ENCODE measurements at regions not wholly inside any gene's neighbourhood (a gene's known extent, or its start where the extent isn't known, plus 50 kb on each side); places are given as distances from the start of the nearest gene placed in this dataset.

DNA sequence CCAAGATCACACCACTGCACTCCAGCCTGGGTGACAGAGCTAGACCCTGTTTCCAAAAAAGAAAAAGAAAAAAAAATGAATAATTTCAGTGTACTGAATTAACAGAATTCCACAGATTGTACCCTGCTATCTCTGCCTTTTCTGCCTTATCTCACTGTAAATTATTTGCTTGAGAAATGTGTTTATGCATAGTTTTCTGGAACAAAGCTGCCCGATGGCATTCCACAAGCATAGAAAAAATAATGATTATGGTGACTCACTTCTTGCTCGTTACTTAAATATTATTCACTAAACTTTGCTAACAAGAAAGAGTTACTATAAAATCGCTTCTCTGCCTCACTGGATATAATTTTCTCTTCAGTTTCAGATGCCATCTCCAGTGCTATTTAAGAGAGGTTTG, 88.7 kb upstream of the FAM169A start:
- DNase-seq (ENCODE audit: low spot score), result no peak

GRCh38 chr5:74953937-74954720, 87.9 kb upstream of the FAM169A start:
- DNase-seq (ENCODE audit: low spot score), result peak; percentile 42

DNA sequence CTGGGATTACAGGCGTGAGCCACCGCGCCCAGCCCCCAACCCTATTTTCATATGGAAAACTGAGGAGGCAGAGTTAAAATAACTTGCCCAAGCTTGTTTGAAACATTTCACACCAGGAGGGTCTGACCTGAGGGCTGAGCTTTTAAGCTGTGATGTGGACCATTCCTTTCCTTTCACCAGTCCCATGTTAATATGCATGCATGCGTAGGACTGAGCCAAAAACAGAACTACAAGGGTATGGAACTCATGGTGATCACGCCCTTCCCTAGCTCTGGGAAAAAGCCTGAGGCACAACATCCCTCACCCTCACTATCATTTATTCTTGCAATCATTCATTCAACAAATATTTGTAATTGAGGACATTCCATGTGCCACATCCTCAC, 87.4 kb upstream of the FAM169A start:
- no peak for DNase-seq (ENCODE audit: low spot score)

DNA sequence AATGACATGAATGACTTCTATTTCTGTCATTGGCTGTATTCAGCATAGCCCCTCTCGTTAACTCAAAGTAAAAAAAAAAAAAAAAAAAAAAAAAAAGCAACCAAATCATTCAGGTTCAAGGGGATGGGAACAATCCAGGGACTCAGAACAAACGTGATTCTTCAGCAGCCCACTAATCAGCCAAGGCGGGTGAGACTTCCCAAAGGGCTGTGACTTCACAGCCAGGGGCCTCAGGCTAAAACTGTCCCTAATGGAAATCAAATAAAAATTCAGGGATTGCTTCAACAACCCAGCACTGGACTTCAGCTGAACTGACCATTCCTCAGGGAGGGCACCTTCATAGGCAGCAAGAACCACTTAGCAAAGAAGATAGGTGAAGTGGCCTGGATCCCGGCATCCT, 86.2 kb upstream of the FAM169A start:
- DNase-seq (ENCODE audit: low spot score), result no peak

- DNase-seq (ENCODE audit: low spot score), result no peak
Observed at GRCh38 chr5:74951865-74952264, 85.7 kb upstream of the FAM169A start.

GRCh38 chr5:74950836-74951515, 84.8 kb upstream of the FAM169A start:
- no peak for DNase-seq (ENCODE audit: low spot score)

DNA sequence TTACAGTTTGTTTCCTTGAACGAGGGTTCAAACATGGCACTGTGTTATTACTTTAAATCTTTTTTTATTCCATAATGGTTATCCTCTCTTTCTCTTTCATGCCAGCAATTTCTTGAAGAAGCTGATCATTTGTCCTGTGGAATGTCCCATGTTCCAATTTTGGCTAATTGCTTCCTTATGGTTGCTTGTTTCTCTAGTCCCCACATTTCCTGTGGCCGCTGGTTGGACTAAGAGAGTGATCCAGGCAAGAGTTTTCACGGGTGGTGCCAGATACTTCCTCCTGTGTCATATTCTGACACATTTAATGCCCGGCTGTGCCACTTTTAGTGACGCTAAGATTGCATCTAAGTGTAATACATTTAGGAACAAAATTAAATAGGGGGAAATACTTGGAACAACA, 83.8 kb upstream of the FAM169A start:
- no peak for DNase-seq (ENCODE audit: low spot score)

- DNase-seq (ENCODE audit: low spot score), result no peak
Observed at GRCh38 chr5:74948031-74948546, 81.9 kb upstream of the FAM169A start.

- DNase-seq (ENCODE audit: low spot score), result no peak
Observed at GRCh38 chr5:74946471-74946870, 80.3 kb upstream of the FAM169A start.

DNA sequence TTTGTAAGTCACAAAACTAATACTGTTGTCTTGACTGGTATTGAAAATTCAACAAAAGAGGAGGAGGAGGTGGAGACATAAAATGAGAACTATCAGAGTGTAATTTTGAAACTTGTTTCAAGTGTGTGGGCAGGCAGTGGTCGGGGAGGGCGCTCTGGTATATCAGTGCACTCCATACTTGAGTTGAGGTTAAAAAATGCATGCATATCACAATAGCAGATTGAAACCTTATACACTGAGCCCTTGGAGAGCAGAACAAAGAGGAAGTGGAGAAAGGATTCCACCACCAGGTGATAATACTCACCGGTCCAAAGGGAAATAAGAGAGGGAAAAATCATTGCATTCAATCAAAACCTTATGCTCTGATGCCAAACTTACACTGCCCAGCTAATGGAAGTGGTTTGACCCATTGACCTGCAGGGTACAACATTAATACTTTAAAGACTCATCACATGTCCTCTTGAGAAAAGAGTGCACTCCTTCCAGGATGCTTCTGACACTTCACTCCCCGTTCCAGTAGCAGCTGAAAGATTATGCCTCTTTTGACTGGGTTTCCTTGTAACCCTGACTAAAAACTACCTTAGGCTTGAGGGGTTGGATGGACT, 79.5 kb upstream of the FAM169A start:
- no peak for DNase-seq (ENCODE audit: low spot score)

- no peak for DNase-seq (ENCODE audit: low spot score)
Observed at GRCh38 chr5:74943905-74944304, 77.7 kb upstream of the FAM169A start.

GRCh38 chr5:74942622-74943286, 76.6 kb upstream of the FAM169A start:
- DNase-seq (ENCODE audit: low spot score), result no peak

- DNase-seq (ENCODE audit: low spot score), result no peak
Observed at GRCh38 chr5:74940782-74941353, 74.7 kb upstream of the FAM169A start.

DNA sequence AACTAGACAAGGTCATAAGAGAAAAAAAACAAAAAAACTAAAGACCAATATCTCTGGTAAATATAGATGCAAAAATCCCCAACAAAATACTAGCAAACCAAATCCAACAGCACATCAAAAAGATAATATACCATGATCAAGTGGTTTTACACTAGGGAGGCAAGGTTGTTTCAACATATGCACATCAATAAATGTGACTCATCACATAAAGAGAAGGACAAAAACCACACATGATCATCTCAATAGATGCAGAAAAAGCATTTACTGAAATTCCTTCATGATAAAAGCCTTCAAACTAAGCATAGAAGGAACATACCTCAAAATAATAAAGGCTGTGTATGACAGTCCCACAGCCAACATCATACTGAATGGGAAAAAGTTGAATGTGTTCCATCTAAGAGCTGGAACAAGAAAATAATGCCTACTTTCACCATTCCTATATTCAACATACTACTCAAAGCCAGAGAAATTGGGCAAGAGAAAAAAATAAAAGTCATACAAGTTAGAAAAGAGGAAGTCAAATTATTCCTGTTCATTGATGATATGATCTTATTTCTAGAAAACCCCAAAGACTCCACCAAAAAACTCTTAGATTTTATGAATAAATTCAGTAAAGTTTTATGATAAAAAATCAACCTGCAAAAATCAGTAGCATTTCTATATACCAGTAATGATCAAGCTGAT, 72.2 kb upstream of the FAM169A start:
- no peak for DNase-seq (ENCODE audit: low spot score)

DNA sequence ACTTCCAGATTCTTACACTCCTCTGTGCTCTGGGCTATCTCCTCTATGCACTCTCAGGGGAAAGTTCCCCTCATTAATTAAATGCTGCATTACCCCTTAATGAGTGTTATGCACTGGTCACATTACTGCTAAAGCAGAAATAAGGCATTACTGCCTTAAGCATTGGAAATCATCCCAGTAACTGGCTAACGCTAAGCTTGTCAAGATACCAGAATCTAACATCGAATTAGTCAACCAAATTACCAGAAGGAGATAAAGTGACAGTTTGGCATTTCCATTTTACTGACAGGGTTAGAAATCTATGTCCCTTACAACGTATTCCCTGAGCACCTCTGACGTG, 69.5 kb upstream of the FAM169A start:
- DNase-seq (ENCODE audit: low spot score), result no peak

GRCh38 chr5:74934949-74935751, 69.0 kb upstream of the FAM169A start:
- DNase-seq (ENCODE audit: low spot score), result peak; percentile 71

GRCh38 chr5:74927336-74927735, 61.1 kb upstream of the FAM169A start:
- DNase-seq (ENCODE audit: low spot score), result no peak

GRCh38 chr5:74919487-74919886, 53.3 kb upstream of the FAM169A start:
- DNase-seq (ENCODE audit: low spot score), result no peak

DNA sequence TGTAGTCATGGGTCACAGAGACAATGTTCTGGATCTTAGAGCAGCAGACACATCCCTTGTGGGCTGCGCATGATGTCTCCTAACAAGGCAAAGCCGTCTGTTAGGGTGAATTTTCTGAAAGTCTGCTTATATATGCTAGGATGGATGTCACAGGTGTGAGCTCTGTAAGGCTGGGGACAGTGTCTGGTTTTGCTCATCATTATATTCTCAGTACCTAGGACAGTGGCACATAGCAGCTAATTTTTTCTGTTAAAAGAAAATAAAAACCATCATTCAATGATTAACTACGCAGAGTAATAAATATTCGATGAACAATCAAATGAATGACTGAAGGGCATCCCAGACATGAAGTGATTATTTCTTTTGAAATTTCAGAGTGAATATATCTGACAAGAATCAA, 52.9 kb upstream of the FAM169A start:
- no peak for DNase-seq (ENCODE audit: low spot score)

DNA sequence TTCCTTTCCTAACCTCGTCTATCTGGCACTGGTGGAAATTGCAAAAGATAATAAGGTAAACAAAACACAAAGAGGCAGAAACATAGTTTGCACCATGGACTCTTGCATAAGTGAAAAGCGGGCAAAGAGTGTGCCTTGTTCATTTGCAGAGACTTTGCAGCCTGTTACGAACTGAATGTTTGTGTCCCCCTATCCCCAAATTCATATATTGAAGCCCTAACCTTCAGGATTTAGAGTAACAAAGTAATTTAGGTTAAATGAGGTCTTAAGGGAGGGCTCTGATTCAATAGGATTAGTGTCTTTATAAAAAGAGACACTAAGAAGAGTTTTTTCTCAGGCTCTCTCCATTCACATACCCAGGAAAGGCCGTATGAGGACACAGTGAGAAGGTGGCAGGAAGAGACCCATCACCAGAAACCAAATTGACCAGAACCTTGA, 52.1 kb upstream of the FAM169A start:
- no peak for DNase-seq (ENCODE audit: low spot score)
